IPS-20b (cell line): ENCODE measurements at regions not wholly inside any gene's neighbourhood (a gene's known extent, or its start where the extent isn't known, plus 50 kb on each side); places are given as distances from the start of the nearest gene placed in this dataset.
"Not testable (repeated sequence)": the region's sequence is repeated elsewhere in the genome, so short reads cannot be mapped to it uniquely, and the experiment has no call there.

ENCODE experiments used
- H3K27ac ChIP-seq: one replicate; pipeline ENCODE4 v1.5.1; 2013; ENCODE audit warnings: low read length
- H3K27me3 ChIP-seq: 2 replicates; pipeline ENCODE4 v1.6.1; 2013; ENCODE audit warnings: mild to moderate bottlenecking, low read length, inconsistent platforms; ENCODE audit not compliant: insufficient read depth
- H3K36me3 ChIP-seq: 2 replicates; pipeline ENCODE4 v1.6.1; 2013; ENCODE audit warnings: low read depth, mild to moderate bottlenecking, inconsistent platforms, low read length, moderate library complexity; ENCODE audit not compliant: insufficient read depth
- H3K4me1 ChIP-seq: 2 replicates; pipeline ENCODE4 v1.6.1; 2013; ENCODE audit warnings: mild to moderate bottlenecking, control low read depth, inconsistent platforms, low read length, moderate library complexity; ENCODE audit not compliant: insufficient read depth
- H3K4me3 ChIP-seq: 2 replicates; pipeline ENCODE4 v1.5.1; 2013; ENCODE audit warnings: mild to moderate bottlenecking, low read length, inconsistent platforms
- H3K9ac ChIP-seq: 2 replicates; pipeline ENCODE4 v1.6.1; 2013; ENCODE audit warnings: low read depth, mild to moderate bottlenecking, inconsistent platforms, low read length, moderate library complexity
- H3K9me3 ChIP-seq: 2 replicates; pipeline ENCODE4 v1.6.1; 2013; ENCODE audit warnings: mild to moderate bottlenecking, low read depth, low read length, inconsistent platforms; ENCODE audit not compliant: insufficient read depth

DNA sequence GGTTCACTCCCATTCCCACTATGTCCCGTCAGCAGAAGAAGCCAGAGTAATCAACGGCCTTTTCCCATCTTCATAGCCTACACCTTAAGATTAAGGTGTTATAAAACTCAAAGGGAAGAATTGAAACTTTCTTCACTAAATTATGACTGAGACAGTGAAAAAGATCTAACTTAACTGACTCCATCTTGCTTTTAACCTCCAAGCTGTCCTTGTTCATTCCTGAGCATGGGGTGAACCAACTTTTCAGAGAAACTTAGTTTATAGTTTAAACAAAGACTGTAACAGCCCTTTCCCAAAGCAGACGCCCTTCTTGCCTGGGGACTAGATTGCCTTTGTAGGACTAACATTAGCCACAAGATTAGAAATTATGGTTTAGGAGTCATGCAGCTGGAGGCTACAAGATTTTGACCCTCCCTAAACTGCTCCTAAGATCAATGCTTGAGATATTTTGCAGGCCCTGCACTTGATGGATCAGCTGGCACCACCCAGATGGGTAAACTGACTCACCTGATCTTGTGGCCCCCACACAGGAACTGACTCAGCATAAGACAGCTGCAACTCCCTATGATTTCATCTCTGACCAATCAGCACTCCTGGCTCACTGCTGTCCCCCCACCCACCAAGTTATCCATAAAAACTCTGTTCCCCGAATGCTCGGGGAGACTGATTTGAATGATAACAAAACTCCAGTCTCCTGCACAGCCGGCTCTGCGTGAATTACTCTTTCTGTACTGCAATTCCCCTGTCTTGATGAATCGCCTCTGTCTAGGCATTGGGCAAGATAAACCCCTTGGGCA lies 587.6 kb downstream of the NTRK3 start:
- H3K9ac ChIP-seq, H3K36me3 ChIP-seq, H3K27ac ChIP-seq, H3K4me3 ChIP-seq, H3K27me3 ChIP-seq, H3K4me1 ChIP-seq: not testable (repeated sequence)
- H3K9me3 ChIP-seq = peaks cover 30% of the 10 kb centered on the region

DNA sequence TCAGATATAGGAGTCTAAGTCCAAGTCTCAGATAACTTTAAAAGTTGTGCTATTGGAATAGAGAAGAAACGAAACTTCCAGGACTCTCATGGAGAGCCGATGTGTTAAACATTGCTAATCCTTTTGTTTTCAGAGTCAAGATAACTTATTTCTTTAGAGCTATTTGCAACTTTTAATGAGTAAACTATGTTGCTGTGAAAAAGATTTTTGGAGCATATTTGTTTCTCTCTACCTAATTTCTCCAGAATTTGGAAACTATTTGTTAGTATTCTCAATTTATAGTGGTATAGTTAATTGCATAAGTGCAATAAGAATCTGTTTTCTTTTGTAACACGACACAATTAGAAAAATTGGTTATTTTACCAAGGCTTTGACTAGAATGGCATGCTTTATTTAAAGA lies 588.9 kb downstream of the NTRK3 start:
- no peaks in the 10 kb centered on the region for H3K4me1 ChIP-seq
- H3K9ac ChIP-seq = no peak overlapping the region
- H3K36me3 ChIP-seq = no peaks in the 10 kb centered on the region
- no peak overlapping the region for H3K27ac ChIP-seq
- H3K4me3 ChIP-seq = no peak overlapping the region
- H3K27me3 ChIP-seq = no peaks in the 10 kb centered on the region
- peaks cover 30% of the 10 kb centered on the region for H3K9me3 ChIP-seq

DNA sequence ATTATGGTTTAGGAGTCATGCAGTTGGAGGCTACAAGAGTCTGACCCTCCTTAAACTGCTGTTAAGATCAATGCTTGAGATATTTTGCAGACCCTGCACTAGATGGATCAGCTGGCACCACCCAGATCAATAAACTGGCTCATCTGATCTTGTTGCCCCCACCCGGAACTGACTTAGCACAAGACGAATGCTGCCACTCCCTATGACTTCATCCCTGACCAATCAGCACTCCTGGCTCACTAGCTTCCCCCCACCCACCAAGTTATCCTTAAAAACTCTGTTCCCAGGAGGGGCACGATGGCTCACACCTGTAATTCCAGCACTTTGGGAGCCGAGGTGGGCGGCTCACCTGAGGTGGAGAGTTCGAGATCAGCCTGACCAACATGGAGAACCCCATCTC lies 594.0 kb downstream of the NTRK3 start:
- Histone ChIP-seq H3K4me3 (no peak overlapping the region), H3K9ac (no peak overlapping the region), H3K36me3 (no peaks in the 10 kb centered on the region), H3K27me3 (no peaks in the 10 kb centered on the region), H3K9me3 (peaks cover 19% of the 10 kb centered on the region), H3K27ac (no peak overlapping the region), H3K4me1 (no peaks in the 10 kb centered on the region)

DNA sequence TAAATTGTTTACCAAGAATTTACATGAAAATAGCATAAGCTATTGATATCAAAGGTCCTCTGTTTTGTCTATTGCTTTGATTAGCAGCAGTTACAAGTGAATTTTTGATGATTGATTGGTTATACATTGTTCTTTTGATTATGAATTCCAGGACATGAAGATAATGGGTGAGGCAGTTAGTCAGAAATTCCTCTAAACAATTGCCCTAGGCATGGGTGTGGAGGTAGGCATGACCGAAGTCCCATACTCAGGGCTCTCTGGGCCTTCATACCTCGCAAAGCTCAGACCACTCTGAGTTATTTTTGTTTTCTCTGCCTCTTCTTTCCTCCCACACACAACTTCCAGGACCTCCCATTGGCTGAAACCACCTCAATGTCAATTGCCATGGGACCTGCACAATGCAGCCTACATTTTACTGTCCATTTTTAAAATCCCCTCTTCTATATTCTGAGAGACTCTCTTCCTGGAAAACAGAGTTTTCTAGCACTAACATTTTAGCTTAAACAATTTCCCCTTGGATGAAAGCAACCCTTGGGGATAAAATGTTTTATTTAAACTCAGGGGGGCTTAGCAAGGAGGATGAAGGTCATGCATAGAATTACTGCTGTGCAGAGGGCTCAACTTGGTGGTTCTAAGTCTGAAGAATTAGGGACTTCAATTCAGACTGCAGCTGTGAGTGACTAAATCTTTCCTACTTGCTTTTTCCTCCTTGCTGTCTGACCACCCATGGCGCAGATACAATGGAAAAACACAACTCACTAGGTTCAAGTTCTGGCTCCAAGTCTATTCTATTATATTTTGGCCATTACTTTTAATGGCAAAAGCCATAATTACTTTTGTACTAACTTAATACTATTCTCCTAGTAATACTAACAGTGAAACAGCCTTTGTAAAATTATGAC lies 594.8 kb downstream of the NTRK3 start:
- no peak overlapping the region for H3K4me3 ChIP-seq
- H3K9ac ChIP-seq = no peak overlapping the region
- H3K4me1 ChIP-seq = no peaks in the 10 kb centered on the region
- H3K36me3 ChIP-seq = no peaks in the 10 kb centered on the region
- H3K9me3 ChIP-seq = peaks cover 10% of the 10 kb centered on the region; the same call in 1 of the 2 replicates
- no peak overlapping the region for H3K27ac ChIP-seq
- no peaks in the 10 kb centered on the region for H3K27me3 ChIP-seq

DNA sequence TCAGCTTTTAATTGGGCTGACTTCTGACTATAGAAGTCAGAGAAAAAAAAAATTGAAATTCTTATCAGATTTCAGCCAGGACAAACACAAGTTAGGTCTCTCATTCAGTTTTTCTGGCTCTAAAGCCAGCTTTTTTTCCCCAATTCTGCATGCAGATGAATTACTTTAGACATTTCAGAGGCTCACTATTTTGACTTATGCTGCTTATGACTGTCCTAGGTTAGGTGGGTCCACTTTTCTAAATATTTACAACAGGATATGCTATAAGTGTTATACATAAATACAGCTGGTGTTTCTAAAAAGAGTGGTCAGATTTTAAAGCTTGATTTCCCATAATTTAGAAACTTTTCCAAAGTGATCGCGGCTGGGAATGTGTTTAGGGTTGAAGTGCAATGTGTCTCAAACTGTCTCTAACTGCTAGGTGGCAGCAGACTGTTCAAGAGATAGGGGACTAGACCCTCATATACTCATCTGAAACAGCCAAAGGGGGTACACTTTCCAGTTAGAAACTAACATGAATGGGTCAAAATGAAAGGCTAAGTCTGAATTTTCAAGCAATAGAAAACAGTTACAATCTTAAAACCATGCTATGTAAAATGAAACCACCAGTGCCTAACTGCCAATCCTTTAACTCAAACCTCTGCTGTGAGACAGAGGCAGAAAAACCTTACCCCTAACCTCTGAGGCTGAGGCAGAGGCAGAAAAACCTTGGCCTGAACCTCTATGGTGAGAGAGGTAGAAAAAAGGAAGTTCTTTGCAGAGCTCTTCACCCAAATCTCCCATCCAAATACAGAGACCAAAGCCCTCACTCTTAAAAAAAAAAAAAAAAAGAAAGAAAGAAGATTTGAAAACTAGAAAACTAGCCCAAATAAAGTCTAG lies 596.0 kb downstream of the NTRK3 start:
- Histone ChIP-seq H3K27me3 (no peaks in the 10 kb centered on the region), H3K4me3 (no peak overlapping the region), H3K36me3 (no peaks in the 10 kb centered on the region), H3K9ac (no peak overlapping the region), H3K27ac (no peak overlapping the region), H3K4me1 (no peaks in the 10 kb centered on the region), H3K9me3 (no peaks in the 10 kb centered on the region)

DNA sequence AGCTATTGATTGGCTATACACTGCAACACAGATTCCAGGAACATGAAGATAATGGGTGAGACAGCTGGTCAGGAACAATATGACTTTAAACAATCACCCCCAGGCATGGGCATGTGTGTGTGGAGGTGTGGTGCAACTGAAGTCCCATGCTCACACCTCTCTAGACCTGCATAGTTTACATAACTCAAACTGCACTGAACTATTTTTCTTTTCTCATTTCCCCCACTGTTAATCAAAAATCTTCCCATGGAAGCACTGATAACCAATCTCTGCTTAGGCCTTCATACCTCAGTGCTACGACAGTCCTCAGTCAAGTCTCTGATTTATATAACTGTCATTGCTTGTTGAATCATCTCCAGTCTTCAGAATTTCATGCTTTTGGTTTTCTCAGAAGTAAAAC lies 600.2 kb downstream of the NTRK3 start:
- Histone ChIP-seq H3K4me3 (no peak overlapping the region), H3K4me1 (no peaks in the 10 kb centered on the region), H3K36me3 (no peaks in the 10 kb centered on the region), H3K9ac (no peak overlapping the region), H3K27me3 (no peaks in the 10 kb centered on the region), H3K9me3 (no peaks in the 10 kb centered on the region), H3K27ac (no peak overlapping the region)

DNA sequence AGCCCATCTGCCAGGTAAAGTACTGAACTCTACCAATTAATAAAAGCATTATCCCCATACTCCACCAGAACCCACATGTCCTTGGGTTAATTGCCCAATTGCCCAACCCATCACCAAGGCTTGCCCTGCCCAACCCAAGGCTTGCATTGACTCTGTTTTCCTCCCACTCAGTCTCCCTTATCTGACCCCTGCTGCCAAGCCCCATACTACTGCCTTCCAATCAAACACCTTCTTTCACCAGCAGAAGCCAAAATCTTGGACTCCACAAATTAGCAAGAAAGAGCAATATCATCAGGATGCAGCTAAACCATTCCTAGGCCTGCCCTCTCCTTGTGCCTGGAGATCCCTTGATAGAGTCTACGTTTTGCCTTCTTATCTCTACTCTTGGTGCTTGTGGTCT lies 602.9 kb downstream of the NTRK3 start:
- H3K36me3 ChIP-seq = no peaks in the 10 kb centered on the region
- H3K4me1 ChIP-seq = no peaks in the 10 kb centered on the region
- no peaks in the 10 kb centered on the region for H3K27me3 ChIP-seq
- H3K9me3 ChIP-seq = no peaks in the 10 kb centered on the region
- H3K27ac ChIP-seq = no peak overlapping the region
- no peak overlapping the region for H3K4me3 ChIP-seq
- no peak overlapping the region for H3K9ac ChIP-seq

DNA sequence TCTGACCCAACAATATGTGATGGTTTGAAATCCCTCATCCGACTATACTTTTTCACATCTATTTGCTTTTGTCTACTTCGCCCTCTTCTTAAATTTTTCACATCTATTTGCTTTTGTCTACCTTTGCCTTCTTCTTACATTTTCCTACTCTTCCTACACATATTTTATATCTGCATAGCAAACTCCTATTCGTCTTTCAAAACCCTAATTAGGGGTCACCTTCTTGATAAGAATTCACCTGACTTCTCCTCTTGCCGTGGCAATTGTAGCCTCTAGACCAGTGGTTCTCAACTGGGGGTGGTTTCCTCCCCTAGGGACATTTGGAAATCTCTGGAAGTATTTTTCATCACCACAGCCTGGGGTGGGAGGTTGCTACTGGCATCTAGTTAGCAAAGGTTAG lies 607.4 kb downstream of the NTRK3 start:
- Histone ChIP-seq H3K27ac (no peak overlapping the region), H3K4me1 (no peaks in the 10 kb centered on the region), H3K9me3 (no peaks in the 10 kb centered on the region), H3K27me3 (no peaks in the 10 kb centered on the region), H3K9ac (no peak overlapping the region), H3K4me3 (no peak overlapping the region), H3K36me3 (no peaks in the 10 kb centered on the region)

DNA sequence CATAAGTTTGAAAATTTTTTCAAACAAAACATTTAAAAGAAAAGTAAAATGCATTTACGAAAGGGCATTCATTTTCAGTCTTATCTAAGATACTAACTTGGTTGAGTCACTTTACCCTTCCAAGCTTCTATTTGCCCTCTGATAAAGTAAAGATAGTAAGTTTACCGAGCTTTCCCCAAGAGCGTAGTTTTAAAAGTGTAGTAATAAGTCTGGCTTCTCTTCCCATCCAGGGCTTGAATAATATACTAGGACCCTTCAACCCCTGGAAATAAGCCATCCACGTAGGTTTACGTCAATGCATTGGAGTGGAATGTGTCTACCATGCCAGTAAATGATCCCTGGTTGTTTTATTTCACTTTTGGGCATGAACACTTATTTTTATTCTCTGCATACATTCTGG lies 608.3 kb downstream of the NTRK3 start:
- Histone ChIP-seq H3K36me3 (no peaks in the 10 kb centered on the region), H3K9me3 (no peaks in the 10 kb centered on the region)

DNA sequence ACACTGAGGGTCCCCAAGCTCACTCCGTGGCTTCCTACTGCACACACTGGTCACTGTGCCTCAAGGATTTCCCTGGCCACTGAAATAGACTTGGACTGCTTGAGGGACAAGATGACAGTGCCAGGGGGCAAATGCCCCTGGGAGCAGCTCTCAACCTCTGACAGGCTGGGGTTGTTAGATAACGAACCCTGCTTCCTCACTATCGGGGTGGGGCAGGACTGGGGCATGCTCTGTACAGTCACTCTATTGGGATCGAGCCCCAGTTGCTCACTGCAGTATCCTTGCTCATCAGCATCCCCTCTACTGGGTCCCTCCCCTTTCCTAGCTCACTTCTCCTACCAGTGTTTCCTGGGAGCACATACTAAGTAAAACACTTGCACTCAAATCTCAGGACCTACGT lies 610.8 kb downstream of the NTRK3 start:
- no peaks in the 10 kb centered on the region for H3K4me1 ChIP-seq
- no peak overlapping the region for H3K9ac ChIP-seq
- H3K27ac ChIP-seq = no peak overlapping the region
- H3K27me3 ChIP-seq = no peaks in the 10 kb centered on the region
- no peak overlapping the region for H3K4me3 ChIP-seq
- no peaks in the 10 kb centered on the region for H3K9me3 ChIP-seq
- no peaks in the 10 kb centered on the region for H3K36me3 ChIP-seq

More for the DNA sequence above, 608.3 kb downstream of the NTRK3 start:
- Histone ChIP-seq H3K4me1 (no peaks in the 10 kb centered on the region), H3K9ac (no peak overlapping the region), H3K27me3 (no peaks in the 10 kb centered on the region), H3K27ac (no peak overlapping the region), H3K4me3 (no peak overlapping the region)

DNA sequence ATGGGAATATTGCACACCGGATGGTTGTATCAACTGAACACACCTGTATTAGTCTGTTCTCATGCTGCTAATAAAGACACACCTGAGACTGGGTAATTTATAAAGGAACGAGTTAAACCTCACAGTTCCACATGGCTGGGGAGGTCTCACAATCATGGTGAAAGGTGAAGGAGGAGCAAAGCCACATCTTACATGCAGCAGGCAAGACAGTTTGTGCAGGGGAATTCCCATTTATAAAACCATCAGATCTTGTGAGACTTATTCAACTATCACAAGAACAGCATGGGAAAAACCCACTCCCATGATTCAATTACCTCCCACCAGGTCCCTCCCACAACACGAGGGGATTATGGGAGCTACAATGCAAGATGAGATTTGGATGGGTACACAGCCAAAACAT lies 613.5 kb downstream of the NTRK3 start:
- H3K27ac ChIP-seq, H3K9me3 ChIP-seq, H3K4me3 ChIP-seq, H3K9ac ChIP-seq, H3K4me1 ChIP-seq, H3K36me3 ChIP-seq, H3K27me3 ChIP-seq: not testable (repeated sequence)
